WTC11 (cell line): ENCODE measurements at regions not wholly inside any gene's neighbourhood (a gene's known extent, or its start where the extent isn't known, plus 50 kb on each side); places are given as distances from the start of the nearest gene placed in this dataset.

Experiments
- ATAC-seq: fragments of 200-7000 bp; cut with Tn5 transposase; 2 replicates; pipeline ENCODE4 v1.10.0; 2021; ENCODE audit warnings: mild to moderate bottlenecking, moderate library complexity
- CTCF ChIA-PET: fragments of 300-600 bp; sonication (Branson Sonifier 250); formaldehyde crosslinking; loops from one replicate; lab custom pipeline; 2021; ENCODE audit warnings: antibody characterized with exemption; lab: Charles Lee
- POLR2A ChIA-PET: fragments of 350-600 bp; sonication (Branson Sonifier 250); formaldehyde crosslinking; loops from one replicate; lab custom pipeline; 2021; ENCODE audit warnings: antibody characterized with exemption; lab: Charles Lee
- DNase-seq: peaks from one replicate; pipeline ENCODE4 v3.0.0; 2021; ENCODE audit warnings: low spot score
- H3K27ac Mint-ChIP-seq: 2 replicates; pipeline ENCODE4 v1.8.0; 2021; ENCODE audit warnings: mixed read lengths
- H3K27me3 Mint-ChIP-seq: 2 replicates; pipeline ENCODE4 v1.8.0; 2021; ENCODE audit warnings: low read depth, mild to moderate bottlenecking, moderate library complexity, mixed read lengths
- H3K36me3 Mint-ChIP-seq: 2 replicates; pipeline ENCODE4 v1.8.0; 2021; ENCODE audit warnings: mixed read lengths
- H3K4me1 Mint-ChIP-seq: 2 replicates; pipeline ENCODE4 v1.8.0; 2022; ENCODE audit warnings: mixed read lengths
- H3K4me3 Mint-ChIP-seq: 2 replicates; pipeline ENCODE4 v1.8.0; 2021; ENCODE audit warnings: mild to moderate bottlenecking, moderate library complexity, mixed read lengths
- H3K9me3 Mint-ChIP-seq: 2 replicates; pipeline ENCODE4 v1.8.0; 2021; ENCODE audit warnings: mixed read lengths
- AFF4 ChIP-seq: sonication (generic); formaldehyde crosslinking; IDR thresholded peaks from 2 replicates; pipeline ENCODE4 v1.8.1; 2023; ENCODE audit warnings: mild to moderate bottlenecking, missing genetic modification reagents, borderline replicate concordance
- AR ChIP-seq: fragments of 250-450 bp; sonication (Bioruptor Pico); IDR thresholded peaks from 2 replicates; pipeline ENCODE4 v1.9.0; 2021; ENCODE audit warnings: mild to moderate bottlenecking
- ARID4B ChIP-seq: sonication (generic); formaldehyde crosslinking; IDR thresholded peaks from 2 replicates; pipeline ENCODE4 v1.8.0; 2023; ENCODE audit warnings: missing genetic modification reagents, mild to moderate bottlenecking, borderline replicate concordance
- CREM ChIP-seq: sonication (generic); formaldehyde crosslinking; IDR thresholded peaks from 2 replicates; pipeline ENCODE4 v1.8.1; 2022; ENCODE audit warnings: mild to moderate bottlenecking, missing genetic modification reagents, moderate library complexity
- ELF4 ChIP-seq: sonication (generic); formaldehyde crosslinking; IDR thresholded peaks from 2 replicates; pipeline ENCODE4 v1.8.1; 2022; ENCODE audit warnings: low read depth, mild to moderate bottlenecking, moderate library complexity, missing genetic modification reagents
- ERG ChIP-seq: fragments of 250-450 bp; sonication (Bioruptor Pico); IDR thresholded peaks from 2 replicates; pipeline ENCODE4 v1.8.0; 2021; ENCODE audit warnings: mild to moderate bottlenecking
- GRHL2 ChIP-seq: fragments of 250-450 bp; sonication (Bioruptor Pico); IDR thresholded peaks from 2 replicates; pipeline ENCODE4 v1.8.0; 2022; ENCODE audit warnings: mild to moderate bottlenecking, moderate library complexity; ENCODE audit not compliant: insufficient replicate concordance, severe bottlenecking
- GTF2I ChIP-seq: fragments of 250-450 bp; sonication (Bioruptor Pico); conservative IDR thresholded peaks from 2 replicates; pipeline ENCODE4 v1.4.0; 2021; ENCODE audit warnings: mild to moderate bottlenecking
- JAZF1 ChIP-seq: fragments of 250-450 bp; sonication (Bioruptor Pico); IDR thresholded peaks from 2 replicates; pipeline ENCODE4 v1.9.0; 2021; ENCODE audit warnings: moderate library complexity, mild to moderate bottlenecking, inconsistent platforms
- MXD4 ChIP-seq: fragments of 250-450 bp; sonication (Bioruptor Pico); IDR thresholded peaks from 2 replicates; pipeline ENCODE4 v1.8.0; 2021; ENCODE audit warnings: mild to moderate bottlenecking, moderate library complexity, borderline replicate concordance
- MYBL2 ChIP-seq: sonication (generic); formaldehyde crosslinking; IDR thresholded peaks from 2 replicates; pipeline ENCODE4 v1.8.1; 2023; ENCODE audit warnings: mild to moderate bottlenecking, moderate library complexity, missing genetic modification reagents
- NR1H2 ChIP-seq: sonication (generic); formaldehyde crosslinking; IDR thresholded peaks from 2 replicates; pipeline ENCODE4 v1.9.0; 2021; ENCODE audit warnings: mild to moderate bottlenecking, moderate library complexity, missing genetic modification reagents
- NR2C2 ChIP-seq: sonication (generic); formaldehyde crosslinking; IDR thresholded peaks from 2 replicates; pipeline ENCODE4 v1.8.0; 2022; ENCODE audit warnings: mild to moderate bottlenecking, missing genetic modification reagents
- NR3C1 ChIP-seq: sonication (generic); formaldehyde crosslinking; conservative IDR thresholded peaks from 2 replicates; pipeline ENCODE4 v1.8.1; 2023; ENCODE audit warnings: low read depth, mild to moderate bottlenecking, missing genetic modification reagents
- OVOL2 ChIP-seq: fragments of 250-450 bp; sonication (Bioruptor Pico); IDR thresholded peaks from 2 replicates; pipeline ENCODE4 v1.9.0; 2021; ENCODE audit warnings: mild to moderate bottlenecking, borderline replicate concordance
- STAT6 ChIP-seq: sonication (generic); formaldehyde crosslinking; conservative IDR thresholded peaks from 2 replicates; pipeline ENCODE4 v1.8.1; 2023; ENCODE audit warnings: mild to moderate bottlenecking, low read depth, missing genetic modification reagents, moderate library complexity
- ZBTB21 ChIP-seq: sonication (generic); formaldehyde crosslinking; IDR thresholded peaks from 2 replicates; pipeline ENCODE4 v1.8.1; 2023; ENCODE audit warnings: mild to moderate bottlenecking, missing genetic modification reagents, borderline replicate concordance
- ZBTB43 ChIP-seq: sonication (generic); formaldehyde crosslinking; IDR thresholded peaks from 2 replicates; pipeline ENCODE4 v1.8.1; 2023; ENCODE audit warnings: mild to moderate bottlenecking, missing genetic modification reagents
- ZNF138 ChIP-seq: sonication (generic); formaldehyde crosslinking; conservative IDR thresholded peaks from 2 replicates; pipeline ENCODE4 v1.8.1; 2022; ENCODE audit warnings: mild to moderate bottlenecking, moderate library complexity, missing genetic modification reagents
- ZNF263 ChIP-seq: sonication (generic); formaldehyde crosslinking; IDR thresholded peaks from 2 replicates; pipeline ENCODE4 v1.8.1; 2022; ENCODE audit warnings: low read depth, mild to moderate bottlenecking, moderate library complexity, missing genetic modification reagents
- ZNF423 ChIP-seq: fragments of 250-450 bp; sonication (Bioruptor Pico); IDR thresholded peaks from 2 replicates; pipeline ENCODE4 v2.1.2; 2022; ENCODE audit warnings: mild to moderate bottlenecking, moderate library complexity

GRCh38 chr2:45261746-45262145 lies 252.5 kb upstream of the SIX2 start (continued):
- TF ChIP-seq ZBTB21 (CRISPR knock-in tag) = no peak
- no peak for TF ChIP-seq ERG (CRISPR knock-in tag)
- no peak for TF ChIP-seq MYBL2 (CRISPR knock-in tag)

- ATAC-seq = no peak
- CTCF ChIA-PET = no interaction called here
- Mint-ChIP-seq H3K4me1 (peaks cover 77% of the 10 kb centered on the region), H3K4me3 (no peak overlapping the region), H3K27me3 (peaks cover 8% of the 10 kb centered on the region), H3K36me3 (peaks cover 16% of the 10 kb centered on the region), H3K9me3 (peaks cover 27% of the 10 kb centered on the region), H3K27ac (no peak overlapping the region)
- no peak for DNase-seq
- TF ChIP-seq ZNF423 (CRISPR knock-in tag) (no peak), CREM (CRISPR knock-in tag) (no peak), ZNF138 (CRISPR knock-in tag) (no peak), AFF4 (CRISPR knock-in tag) (no peak), JAZF1 (CRISPR knock-in tag) (no peak), MXD4 (no peak), OVOL2 (CRISPR knock-in tag) (no peak), NR3C1 (CRISPR knock-in tag) (no peak), ARID4B (CRISPR knock-in tag) (no peak), ZNF263 (CRISPR knock-in tag) (no peak), ELF4 (CRISPR knock-in tag) (no peak), GTF2I (no peak), STAT6 (no peak), NR1H2 (CRISPR knock-in tag) (no peak), NR2C2 (CRISPR knock-in tag) (no peak), ZBTB43 (no peak), AR (no peak), GRHL2 (CRISPR knock-in tag) (no peak)
- POLR2A ChIA-PET = no interaction called here
These were observed 251.7 kb upstream of the SIX2 start for GRCh38 chr2:45260946-45261345.
